Pulmonary artery endothelial cell (primary cell): ENCODE measurements at regions not wholly inside any gene's neighbourhood (a gene's known extent, or its start where the extent isn't known, plus 50 kb on each side); places are given as distances from the start of the nearest gene placed in this dataset.
A peak's percentile ranks its signal among the peaks of the same experiment; 100 is the strongest.
"Not testable (repeated sequence)": the region's sequence is repeated elsewhere in the genome, so short reads cannot be mapped to it uniquely, and the experiment has no call there.

Experiments
- DNase-seq: peaks from one replicate; pipeline ENCODE4 v3.0.0-alpha.2; 2011; ENCODE audit warnings: low read depth, low spot score

DNA sequence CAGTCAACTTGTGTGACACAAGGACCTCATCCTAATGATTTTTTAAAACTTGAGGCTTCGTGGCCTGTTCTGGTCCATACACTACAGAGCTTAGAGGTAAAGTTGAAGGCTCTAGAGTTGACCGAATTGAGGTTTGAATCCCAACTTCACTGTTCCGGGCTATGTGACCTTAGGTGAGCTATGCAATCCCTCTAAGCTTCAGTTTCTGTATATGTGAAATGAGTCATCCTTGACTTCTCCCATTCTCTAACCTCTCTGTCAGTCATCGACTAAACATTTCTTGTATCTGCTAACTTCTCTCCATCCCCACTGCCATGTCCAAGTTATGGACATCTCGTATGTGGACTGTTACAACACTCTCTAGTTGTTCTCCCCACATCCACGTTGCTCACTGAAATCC lies 178.2 kb upstream of the TMEM45B start:
- no peak for DNase-seq

DNA sequence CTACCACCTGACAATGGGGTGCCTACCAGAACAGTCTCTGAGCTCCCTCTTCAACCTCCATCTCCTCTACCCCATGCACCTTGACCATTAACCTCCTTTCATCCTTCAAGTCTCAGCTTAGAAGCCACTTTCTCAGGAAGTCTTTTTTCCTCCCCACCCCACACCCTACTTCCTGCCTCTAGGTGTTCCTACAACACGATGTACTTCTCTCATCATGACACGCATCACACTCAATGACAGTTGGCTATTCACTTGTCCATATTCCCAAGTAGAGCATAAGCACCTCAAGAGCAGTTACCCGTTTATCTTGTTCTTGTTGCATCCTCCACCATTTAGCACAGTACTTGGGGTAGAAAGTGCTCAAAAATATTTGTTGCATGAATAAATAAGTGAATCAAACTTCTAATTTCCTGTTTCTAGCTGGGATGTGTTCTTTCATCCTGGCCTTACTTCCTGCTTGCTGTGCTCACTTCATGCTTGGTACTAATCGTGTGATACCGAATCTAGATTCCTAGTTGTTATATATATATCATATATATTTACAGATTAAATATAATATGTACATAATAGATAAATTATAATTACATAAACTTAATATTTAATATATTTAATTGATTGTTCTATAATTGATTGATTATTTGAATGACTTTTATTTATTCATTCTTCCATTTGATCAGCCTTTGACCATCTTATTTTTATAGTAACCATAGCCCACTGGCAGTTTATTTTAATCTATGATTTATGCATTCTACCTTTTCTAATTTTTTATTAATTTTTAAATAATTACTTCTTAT lies 177.5 kb upstream of the TMEM45B start:
- no peak for DNase-seq

DNA sequence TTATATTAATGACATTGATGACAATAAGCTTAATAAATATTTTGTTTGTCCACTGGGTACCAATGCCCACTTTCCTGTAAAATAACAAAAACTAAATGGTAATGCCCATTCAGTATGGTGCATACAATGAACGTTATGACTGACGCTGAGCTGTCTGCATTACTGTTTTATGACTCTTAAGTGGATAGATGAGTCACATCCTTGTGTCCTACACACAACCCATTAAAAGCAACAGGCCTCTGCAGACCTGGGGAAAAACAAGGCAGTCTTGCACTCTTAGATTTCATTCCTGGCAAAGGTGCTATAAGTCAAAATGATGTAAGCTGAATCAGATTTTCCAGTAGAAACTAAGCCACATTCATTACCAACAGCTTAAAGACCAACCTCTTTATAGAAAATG lies 176.3 kb upstream of the TMEM45B start:
- peak; percentile 87 for DNase-seq

DNA sequence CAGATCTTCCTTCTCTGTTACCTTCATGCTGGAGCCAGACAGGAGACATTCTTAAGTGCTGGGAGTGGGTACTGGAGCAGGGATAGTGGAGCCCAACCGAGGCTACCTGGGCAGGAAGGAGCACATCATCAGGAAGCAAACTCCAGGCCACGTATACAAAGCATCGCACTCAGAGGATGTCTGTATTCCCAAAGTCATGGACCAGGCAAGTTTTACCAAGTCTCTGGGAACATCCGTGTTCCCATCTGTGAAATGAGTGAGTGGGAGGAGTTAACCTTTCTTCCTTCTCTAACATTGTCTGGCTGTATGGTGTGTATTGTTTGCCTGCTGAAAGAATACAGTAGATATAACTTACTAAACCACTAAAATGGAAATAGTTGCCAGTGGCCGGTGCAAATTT lies 175.0 kb upstream of the TMEM45B start:
- DNase-seq: no peak

DNA sequence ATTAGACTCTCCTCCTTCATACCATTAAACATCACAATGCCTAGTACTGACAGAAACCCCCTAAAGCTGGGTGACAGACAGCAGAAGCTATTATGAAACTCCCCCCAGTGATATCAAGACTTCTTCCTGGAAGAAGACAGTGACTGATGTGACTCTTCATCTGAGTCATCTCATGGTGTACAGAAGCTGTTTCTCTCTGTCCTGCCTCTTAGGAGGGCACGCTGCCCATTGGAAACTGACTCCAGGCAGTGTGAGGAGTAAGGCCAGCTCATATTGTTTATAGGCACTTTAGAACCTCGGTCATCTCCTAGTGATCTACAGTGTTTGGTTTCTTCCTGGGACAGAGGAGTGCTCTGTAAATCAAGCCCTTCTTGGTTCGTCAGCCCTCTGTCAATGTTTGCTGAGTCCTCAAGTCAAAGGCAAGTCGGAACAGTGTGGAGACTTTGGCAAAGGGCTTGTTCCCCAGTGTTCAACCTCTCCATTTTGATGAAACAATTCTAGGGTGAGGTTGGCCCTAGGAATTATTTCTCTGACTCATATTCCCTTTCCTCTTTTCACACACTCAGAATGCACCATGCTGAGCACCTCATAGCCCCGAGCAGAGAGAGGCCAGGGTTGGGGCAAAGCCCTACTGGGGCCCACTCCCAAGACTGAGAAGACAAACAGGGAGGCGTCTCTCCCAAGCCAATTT lies 172.5 kb upstream of the TMEM45B start:
- DNase-seq: no peak

DNA sequence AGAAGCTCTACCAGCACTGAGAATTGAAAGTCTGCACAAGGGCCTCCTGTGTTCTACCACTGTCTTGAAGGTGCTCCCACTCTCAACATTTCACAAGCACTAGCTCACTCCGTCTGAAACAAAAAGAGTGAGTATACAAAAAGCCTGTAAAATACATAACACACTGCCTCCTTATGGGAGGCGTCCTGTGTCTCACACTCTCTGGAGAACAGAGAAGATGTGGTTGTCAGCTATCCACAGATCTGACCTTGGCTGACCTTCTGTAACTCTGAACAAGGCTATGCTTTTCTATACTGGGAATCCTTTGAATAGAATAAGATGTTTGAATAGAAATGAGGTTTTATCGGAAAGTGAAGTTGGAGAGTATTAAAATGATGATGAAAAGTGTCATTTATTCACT lies 171.3 kb upstream of the TMEM45B start:
- DNase-seq: no peak

DNA sequence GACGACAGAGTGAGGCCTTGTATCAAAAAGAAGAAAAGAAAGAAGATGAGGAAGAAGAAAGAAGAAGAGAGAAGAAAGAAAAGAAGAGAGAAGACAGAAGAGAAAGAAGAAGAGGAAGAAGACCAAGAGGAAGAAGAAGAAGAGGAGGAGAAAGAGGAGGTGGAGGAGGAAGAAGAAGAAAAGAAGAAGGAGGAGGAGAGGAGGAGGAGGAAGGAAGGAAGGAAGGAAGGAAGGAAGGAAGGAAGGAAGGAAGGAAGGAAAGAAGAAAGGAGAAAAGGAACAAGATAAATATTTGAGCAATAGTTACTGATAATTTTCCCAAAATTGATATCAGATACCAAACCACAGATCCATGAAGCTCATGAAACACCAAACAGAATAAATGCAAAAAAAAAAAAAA lies 169.7 kb upstream of the TMEM45B start:
- DNase-seq: no peak

DNA sequence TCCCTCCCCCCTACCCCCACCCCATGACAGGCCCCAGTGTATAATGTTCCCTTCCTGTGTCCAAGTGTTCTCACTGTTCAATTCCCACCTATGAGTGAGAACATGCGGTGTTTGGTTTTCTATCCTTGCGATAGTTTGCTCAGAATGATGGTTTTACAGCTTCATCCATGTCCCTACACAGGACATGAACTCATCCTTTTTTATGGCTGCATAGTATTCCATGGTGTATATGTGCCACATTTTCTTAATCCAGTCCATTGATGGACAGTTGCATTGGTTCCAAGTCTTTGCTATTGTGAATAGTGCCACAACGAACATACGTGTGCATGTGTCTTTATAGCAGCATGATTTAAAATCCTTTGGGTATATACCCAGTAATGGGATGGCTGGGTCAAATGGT lies 165.6 kb upstream of the TMEM45B start:
- not testable (repeated sequence) for DNase-seq

DNA sequence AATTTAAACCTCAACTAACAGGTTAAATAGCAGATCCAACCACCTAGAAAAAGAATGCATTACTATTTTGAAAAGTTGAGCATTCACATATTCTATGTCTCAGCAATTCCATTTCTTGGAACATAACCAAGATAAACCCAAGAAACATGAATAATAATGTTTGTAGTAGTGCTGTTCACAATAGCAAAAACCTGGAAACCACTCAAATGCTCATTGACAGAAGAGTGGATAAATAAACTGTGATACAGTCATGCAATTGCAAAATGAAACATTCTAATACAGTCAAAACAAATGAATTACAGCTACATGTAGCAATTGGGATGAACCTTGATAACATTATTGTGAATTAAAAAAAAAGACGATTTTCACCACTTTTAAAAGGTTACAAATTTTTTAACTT lies 162.8 kb upstream of the TMEM45B start:
- peak; percentile 51 for DNase-seq

DNA sequence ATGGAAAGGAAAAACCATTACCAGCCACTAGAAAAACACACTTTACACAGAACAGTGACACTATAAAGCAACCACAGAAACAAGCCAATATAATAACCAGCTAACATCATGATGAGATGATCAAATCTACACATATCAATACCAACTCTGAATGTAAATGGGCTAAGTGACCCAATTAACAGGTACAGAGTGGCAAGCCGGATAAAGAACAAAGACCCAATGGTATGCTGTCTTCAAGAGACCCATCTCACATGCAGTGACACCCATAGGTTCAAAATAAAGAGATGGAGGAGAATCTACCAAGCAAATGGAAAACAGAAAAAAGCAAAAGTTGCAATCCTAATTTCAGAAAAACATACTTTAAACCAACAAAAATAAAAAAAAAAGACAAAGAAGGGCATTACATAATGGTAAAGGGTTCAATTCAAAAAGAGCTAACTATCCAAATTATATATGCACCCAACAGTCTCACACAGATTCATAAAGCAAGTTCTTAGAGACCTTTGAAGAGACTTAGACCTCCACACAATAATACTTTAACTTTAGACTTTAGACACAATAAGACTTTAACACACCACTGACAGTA lies 160.3 kb upstream of the TMEM45B start:
- no peak for DNase-seq

DNA sequence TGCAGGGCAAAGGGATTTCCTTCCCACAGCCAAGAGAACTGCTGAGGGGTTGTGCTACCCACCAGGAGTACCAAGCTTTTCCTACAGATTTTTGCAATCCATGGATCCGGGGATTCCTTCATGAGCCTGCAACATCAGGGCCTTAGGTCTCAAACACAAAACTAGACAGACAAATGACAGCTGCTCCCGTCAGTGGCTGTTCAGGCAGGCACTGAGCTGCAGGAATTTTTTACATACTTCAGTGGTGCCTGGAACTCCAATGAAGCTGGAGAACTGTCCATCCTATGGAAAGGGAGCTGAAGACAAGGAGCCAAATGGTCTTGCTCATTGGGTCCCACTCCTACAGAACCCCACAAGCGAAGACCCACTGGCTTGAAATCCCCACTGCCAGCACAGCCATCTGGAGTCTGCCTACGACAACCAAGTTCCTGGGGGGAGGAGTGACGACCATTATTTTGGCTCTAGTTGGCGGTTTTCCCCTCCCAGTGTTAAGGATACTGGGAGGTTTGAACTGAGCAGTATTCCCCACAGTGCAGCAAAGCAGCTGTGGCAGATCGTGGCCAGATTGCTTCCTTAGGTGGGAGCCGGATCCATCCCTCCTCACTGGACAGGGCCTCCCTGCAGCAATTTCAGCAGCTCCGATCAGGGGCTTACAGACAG lies 157.7 kb upstream of the TMEM45B start:
- no peak for DNase-seq

DNA sequence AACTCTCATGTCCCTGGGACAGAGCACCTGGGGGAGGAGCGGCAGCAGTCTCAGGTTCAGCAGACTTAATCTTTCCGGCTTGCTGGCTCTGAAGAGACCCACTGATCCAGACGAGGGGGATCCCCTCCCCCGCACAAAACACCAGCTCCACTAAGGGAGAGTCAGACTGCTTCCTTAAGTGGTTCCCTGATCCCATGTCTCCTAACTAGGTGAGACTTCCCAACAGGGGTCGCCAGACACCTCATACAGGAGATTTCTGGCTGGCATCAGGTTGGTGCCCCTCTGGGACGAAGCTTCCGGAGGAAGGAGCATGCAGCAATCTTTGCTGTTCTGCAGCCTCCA lies 157.2 kb upstream of the TMEM45B start:
- no peak for DNase-seq

DNA sequence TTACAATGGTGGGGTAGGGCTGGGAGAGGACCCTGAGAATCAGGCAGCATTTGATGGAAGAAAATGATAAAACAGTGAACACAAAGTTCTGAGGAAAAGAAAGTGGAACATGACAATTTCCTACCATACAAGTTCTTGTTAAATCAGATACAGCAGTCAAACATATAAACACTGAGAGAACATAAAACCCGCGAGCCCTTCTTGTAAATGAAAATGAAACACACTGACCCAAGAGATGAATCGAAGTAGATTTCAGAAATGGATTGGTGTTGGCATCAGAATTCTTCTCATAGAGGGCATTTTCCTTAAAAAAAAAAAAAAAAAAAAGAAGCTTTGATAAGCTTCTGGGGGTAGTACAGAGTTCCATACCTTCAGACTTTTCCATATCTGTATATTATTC lies 134.7 kb upstream of the TMEM45B start:
- DNase-seq: no peak

DNA sequence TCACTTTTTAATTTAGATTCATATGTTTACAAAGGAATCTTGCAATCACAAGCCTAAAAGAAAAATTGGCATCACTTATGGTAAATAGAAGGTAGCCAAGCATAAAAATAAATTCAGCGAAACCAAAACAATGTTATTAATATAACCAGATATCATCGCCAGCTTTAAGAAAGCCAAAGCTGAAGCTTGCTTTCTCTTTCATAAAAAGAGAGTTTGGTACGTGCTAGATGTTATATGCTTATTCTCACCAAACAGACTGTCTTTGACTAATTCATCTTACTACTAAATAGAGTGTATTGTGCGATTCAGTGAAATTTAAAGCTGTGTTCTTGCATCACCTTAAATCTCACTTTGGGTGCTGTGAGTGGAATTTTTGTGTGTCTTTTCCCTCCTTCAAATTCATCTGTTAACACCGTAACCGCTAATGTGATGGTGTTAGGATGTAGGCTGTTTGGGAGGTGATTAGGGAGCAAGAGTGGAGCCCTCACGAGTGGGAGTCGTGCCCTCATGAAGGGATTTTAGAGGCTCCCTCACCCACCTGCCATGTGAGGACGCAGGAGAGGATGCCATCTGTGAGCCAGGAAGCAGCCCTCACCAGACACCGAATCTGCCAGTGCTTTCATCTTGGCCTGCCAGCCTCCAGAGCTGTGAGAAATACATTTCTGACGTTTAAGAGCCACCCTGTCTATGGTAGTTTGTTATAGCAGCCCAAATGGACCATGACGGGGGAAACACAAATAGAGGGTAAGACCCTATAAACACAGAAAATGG lies 134.1 kb upstream of the TMEM45B start:
- DNase-seq: no peak

DNA sequence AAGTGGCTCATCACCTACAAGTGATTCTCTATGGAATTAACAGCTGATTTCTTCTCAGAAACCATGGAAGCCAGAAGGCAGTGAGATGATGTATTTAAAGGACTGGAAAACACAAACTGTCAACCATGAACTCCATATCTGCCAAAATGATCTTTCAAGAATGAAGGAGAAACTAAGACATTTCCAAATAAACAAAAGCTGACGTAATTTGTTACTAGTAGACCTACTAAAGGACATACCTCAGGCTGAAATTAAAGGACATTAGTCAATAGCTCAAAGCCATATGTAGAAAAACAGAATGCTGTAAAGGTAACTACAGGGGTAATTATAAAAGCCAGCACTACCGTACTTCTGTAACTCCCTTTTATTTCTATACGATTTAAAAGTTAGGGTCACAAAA lies 129.4 kb upstream of the TMEM45B start:
- DNase-seq: no peak

DNA sequence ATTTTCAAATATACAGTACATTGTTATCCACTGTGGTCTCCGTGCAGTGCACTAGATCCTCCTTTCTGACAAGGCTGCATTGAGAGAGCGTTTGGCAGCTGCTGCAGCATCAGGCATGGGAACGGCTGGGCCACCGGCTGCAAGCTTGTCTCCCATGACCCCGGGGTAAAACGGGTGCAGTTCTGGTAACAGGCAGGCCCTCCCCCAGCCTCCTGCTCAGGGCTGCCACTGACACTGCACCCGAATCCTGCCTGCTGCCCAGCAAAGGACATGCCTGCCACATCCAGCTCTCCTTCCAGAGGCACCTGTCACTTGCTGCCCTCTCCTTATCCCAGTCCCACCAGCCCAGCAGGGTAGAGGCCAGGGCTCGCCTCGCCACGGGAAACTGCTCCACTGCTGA lies 124.5 kb upstream of the TMEM45B start:
- no peak for DNase-seq

DNA sequence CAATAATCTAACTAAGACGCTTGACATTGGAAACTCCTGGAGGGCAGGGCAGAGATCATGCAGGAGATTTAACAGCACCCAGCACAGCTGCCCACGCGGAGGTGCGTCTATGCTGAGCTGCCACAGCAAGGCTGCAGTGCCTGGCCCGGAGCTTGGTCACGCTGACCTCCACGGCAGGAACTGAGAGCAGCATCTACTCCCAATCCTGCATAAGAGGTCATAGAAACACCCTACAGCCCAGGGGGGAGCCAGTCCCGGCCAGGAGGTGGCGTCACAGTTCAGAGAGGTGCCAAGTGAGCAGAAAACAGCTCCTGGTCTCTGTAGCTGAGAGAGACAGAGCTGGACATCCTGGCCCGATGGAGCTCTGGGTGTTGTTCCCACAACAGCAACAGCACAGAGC lies 121.1 kb upstream of the TMEM45B start:
- no peak for DNase-seq

DNA sequence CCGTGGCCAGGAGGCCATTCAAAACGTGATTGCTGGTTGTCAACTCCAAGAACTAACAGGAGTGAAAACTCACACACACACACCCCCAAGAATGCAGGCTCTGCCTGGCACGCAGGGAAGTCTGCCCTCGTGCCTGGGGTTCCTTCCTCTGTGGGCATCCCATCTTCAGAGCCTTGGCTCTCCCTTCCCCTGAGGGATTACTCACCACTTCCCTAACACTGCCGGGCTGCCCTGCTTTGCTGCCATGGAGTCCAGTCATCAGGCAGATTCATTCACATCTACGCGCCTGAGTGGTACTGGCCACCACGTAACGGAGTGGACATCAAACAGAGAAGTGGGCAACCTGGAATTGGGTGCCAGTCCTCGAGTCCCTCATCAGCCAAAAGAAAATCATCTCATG lies 120.7 kb upstream of the TMEM45B start:
- peak; percentile 24 for DNase-seq

DNA sequence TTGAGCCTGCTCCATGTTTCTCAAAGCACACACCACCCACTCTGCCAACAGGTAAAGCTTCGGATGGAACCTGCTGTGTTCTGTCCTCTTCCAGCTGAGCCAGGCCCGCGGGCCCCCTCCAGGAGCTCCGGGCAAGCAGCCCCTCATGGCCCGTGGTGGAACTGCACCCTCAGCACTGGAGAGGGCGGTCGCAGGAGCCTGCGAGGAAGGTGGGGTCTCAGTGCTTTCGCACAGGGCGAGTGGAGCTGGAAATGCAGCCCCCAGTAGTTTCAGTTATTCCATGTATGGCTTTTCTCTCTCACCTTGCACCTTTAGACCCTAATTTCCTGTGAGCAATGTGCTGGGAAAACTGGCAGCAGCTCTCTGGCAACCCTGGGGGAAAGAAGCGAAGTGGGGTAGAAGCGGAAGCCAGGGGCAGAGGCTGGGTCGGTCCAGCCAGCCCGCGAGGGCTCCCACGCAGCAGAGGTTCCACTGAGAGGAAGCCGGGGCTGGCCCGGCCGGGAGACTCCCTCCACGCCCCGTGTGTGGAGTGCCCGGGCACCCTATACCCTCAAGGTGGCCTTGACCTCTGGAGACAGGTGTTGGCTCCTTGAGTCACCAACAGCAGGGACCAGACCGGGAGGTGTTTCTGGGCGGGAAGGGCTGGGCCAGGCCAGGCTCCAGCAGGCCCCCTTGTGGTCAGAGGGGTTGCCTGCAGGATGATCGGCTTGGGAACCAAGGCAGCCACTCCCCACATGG lies 119.9 kb upstream of the TMEM45B start:
- no peak for DNase-seq

DNA sequence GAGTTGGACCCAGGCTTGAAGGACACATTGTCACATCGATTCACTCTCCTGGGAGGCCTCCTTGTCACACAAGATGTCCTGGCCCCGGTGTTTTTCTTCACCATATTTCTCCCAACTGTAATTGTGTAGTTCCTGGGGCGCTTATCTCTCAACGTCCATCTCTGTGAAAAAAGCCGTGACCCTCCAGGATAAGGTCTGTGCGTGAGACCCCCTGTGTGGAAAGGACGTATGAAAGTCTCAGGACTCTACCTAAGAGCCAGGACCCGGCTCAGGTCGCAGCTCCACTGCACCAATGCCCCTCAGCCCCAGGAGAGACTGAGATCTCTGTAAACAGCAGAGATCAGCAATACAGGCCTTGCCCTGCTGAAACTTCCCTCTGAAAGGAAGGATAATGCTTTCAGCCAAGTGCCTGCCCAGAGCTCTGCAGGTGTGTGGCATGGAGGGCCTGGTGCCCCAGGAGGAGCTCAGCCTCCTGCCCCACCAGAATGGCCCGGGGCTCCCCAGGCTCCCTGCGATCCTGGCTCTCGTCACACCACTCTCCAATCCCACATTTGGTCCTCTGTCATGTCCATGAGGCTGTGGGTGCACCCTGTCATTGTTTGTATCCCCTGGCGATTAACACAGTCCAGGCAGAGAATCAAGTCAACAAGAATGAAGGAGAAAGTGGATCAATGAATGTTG lies 119.2 kb upstream of the TMEM45B start:
- no peak for DNase-seq
